Effector memory CD8-positive, alpha-beta T cell (primary cell): ENCODE measurements at regions not wholly inside any gene's neighbourhood (a gene's known extent, or its start where the extent isn't known, plus 50 kb on each side); places are given as distances from the start of the nearest gene placed in this dataset.

ENCODE experiments used
- ATAC-seq: fragments of 150-1000 bp; cut with Tn5 transposase; replicated peaks from 2 replicates; pipeline ENCODE4 v1.10.0; 2021; ENCODE audit warnings: mild to moderate bottlenecking, moderate library complexity
- DNase-seq, 3 experiments: peaks; one replicate each; pipeline ENCODE4 v3.0.0; 2021
- H3K27ac Mint-ChIP-seq, 2 donors: one replicate each; pipeline ENCODE4 v1.8.0; 2022; ENCODE audit warnings: mild to moderate bottlenecking in 2 of 2, mixed read lengths in 2 of 2, moderate library complexity in 2 of 2
- H3K27me3 Mint-ChIP-seq, 2 donors: one replicate each; pipeline ENCODE4 v1.8.0; 2022; ENCODE audit warnings: mixed read lengths in 2 of 2
- H3K36me3 Mint-ChIP-seq: one replicate; pipeline ENCODE4 v1.8.0; 2022; ENCODE audit warnings: mild to moderate bottlenecking, moderate library complexity, mixed read lengths; ENCODE audit not compliant: insufficient read depth
- H3K4me1 Mint-ChIP-seq, 2 donors: one replicate each; pipeline ENCODE4 v1.8.0; 2022; ENCODE audit warnings: low read depth in 2 of 2, mixed read lengths in 2 of 2
- H3K4me3 Mint-ChIP-seq, 2 donors: one replicate each; pipeline ENCODE4 v1.8.0; 2022; ENCODE audit warnings: mild to moderate bottlenecking in 2 of 2, mixed read lengths in 2 of 2, moderate library complexity in 2 of 2
- H3K9me3 Mint-ChIP-seq, 2 donors: one replicate each; pipeline ENCODE4 v1.8.0; 2022; ENCODE audit warnings: mixed read lengths in 2 of 2

GRCh38 chr2:120431386-120432292, 85.7 kb downstream of the INHBB start:
- Mint-ChIP-seq H3K36me3 (no peaks in the 10 kb centered on the region), H3K4me1 (no peaks in the 10 kb centered on the region), H3K9me3 (no peaks in the 10 kb centered on the region), H3K27ac (no peak overlapping the region), H3K4me3 (no peak overlapping the region), H3K27me3 (peaks cover 36 to 62% of the 10 kb centered on the region in 2 donors)
- ATAC-seq (no peak), DNase-seq (no peak)

- no peak for ATAC-seq
- H3K27ac Mint-ChIP-seq, result no peak overlapping the region
- H3K27me3 Mint-ChIP-seq, result peaks cover 34 to 62% of the 10 kb centered on the region in 2 donors
- DNase-seq, result no peak
- no peaks in the 10 kb centered on the region for H3K9me3 Mint-ChIP-seq
- H3K36me3 Mint-ChIP-seq, result no peaks in the 10 kb centered on the region
- no peak overlapping the region for H3K4me3 Mint-ChIP-seq
- H3K4me1 Mint-ChIP-seq, result no peaks in the 10 kb centered on the region
These were observed 86.5 kb downstream of the INHBB start for GRCh38 chr2:120432293-120432975.

- DNase-seq (no peak), ATAC-seq (no peak)
- Mint-ChIP-seq H3K27me3 (peaks cover 27 to 60% of the 10 kb centered on the region in 2 donors), H3K4me3 (no peak overlapping the region), H3K9me3 (no peaks in the 10 kb centered on the region), H3K27ac (no peak overlapping the region), H3K36me3 (no peaks in the 10 kb centered on the region), H3K4me1 (no peaks in the 10 kb centered on the region)
These were observed 87.3 kb downstream of the INHBB start for GRCh38 chr2:120432976-120433815.

- H3K27ac Mint-ChIP-seq, result no peak overlapping the region
- H3K4me3 Mint-ChIP-seq, result no peak overlapping the region
- no peaks in the 10 kb centered on the region for H3K9me3 Mint-ChIP-seq
- no peaks in the 10 kb centered on the region for H3K36me3 Mint-ChIP-seq
- H3K27me3 Mint-ChIP-seq, result peaks cover 26 to 60% of the 10 kb centered on the region in 2 donors
- no peak for DNase-seq
- no peak for ATAC-seq
- H3K4me1 Mint-ChIP-seq, result no peaks in the 10 kb centered on the region
These were observed 87.9 kb downstream of the INHBB start for GRCh38 chr2:120433816-120434290.

- H3K36me3 Mint-ChIP-seq, result no peaks in the 10 kb centered on the region
- no peaks in the 10 kb centered on the region for H3K9me3 Mint-ChIP-seq
- peaks cover 30 to 62% of the 10 kb centered on the region in 2 donors for H3K27me3 Mint-ChIP-seq
- no peaks in the 10 kb centered on the region for H3K4me1 Mint-ChIP-seq
- no peak overlapping the region for H3K4me3 Mint-ChIP-seq
- no peak overlapping the region for H3K27ac Mint-ChIP-seq
- ATAC-seq (no peak), DNase-seq (no peak)
These were observed 88.8 kb downstream of the INHBB start for GRCh38 chr2:120434492-120435308.

- Mint-ChIP-seq H3K27me3 (peaks cover 34 to 62% of the 10 kb centered on the region in 2 donors), H3K9me3 (no peaks in the 10 kb centered on the region), H3K4me1 (no peaks in the 10 kb centered on the region), H3K27ac (no peak overlapping the region), H3K4me3 (no peak overlapping the region), H3K36me3 (no peaks in the 10 kb centered on the region)
- DNase-seq (no peak), ATAC-seq (no peak)
These were observed 89.9 kb downstream of the INHBB start for GRCh38 chr2:120435671-120436459.

- H3K27ac Mint-ChIP-seq, result no peak overlapping the region
- ATAC-seq, result no peak
- H3K9me3 Mint-ChIP-seq, result no peaks in the 10 kb centered on the region
- no peak overlapping the region for H3K4me3 Mint-ChIP-seq
- no peaks in the 10 kb centered on the region for H3K36me3 Mint-ChIP-seq
- no peaks in the 10 kb centered on the region for H3K4me1 Mint-ChIP-seq
- DNase-seq, result no peak
- peaks cover 35 to 62% of the 10 kb centered on the region in 2 donors for H3K27me3 Mint-ChIP-seq
These were observed 90.5 kb downstream of the INHBB start for GRCh38 chr2:120436460-120436739.

- H3K4me1 Mint-ChIP-seq, result no peaks in the 10 kb centered on the region
- H3K9me3 Mint-ChIP-seq, result no peaks in the 10 kb centered on the region
- H3K27me3 Mint-ChIP-seq, result peaks cover 40 to 67% of the 10 kb centered on the region in 2 donors
- DNase-seq, result no peak
- H3K36me3 Mint-ChIP-seq, result no peaks in the 10 kb centered on the region
- no peak for ATAC-seq
- no peak overlapping the region for H3K4me3 Mint-ChIP-seq
- H3K27ac Mint-ChIP-seq, result no peak overlapping the region
These were observed 91.1 kb downstream of the INHBB start for GRCh38 chr2:120436885-120437603.

- H3K9me3 Mint-ChIP-seq, result no peaks in the 10 kb centered on the region
- no peaks in the 10 kb centered on the region for H3K36me3 Mint-ChIP-seq
- no peaks in the 10 kb centered on the region for H3K4me1 Mint-ChIP-seq
- peaks cover 45 to 67% of the 10 kb centered on the region in 2 donors for H3K27me3 Mint-ChIP-seq
- DNase-seq (no peak), ATAC-seq (no peak)
- no peak overlapping the region for H3K4me3 Mint-ChIP-seq
- no peak overlapping the region for H3K27ac Mint-ChIP-seq
These were observed 91.7 kb downstream of the INHBB start for GRCh38 chr2:120437604-120438000.

- Mint-ChIP-seq H3K27ac (no peak overlapping the region), H3K36me3 (no peaks in the 10 kb centered on the region), H3K9me3 (no peaks in the 10 kb centered on the region), H3K4me3 (no peak overlapping the region), H3K4me1 (no peaks in the 10 kb centered on the region), H3K27me3 (peaks cover 49 to 71% of the 10 kb centered on the region in 2 donors)
- no peak for DNase-seq
- ATAC-seq, result no peak
These were observed 92.5 kb downstream of the INHBB start for GRCh38 chr2:120438301-120439066.

GRCh38 chr2:120439067-120439368, 93.1 kb downstream of the INHBB start:
- H3K27ac Mint-ChIP-seq, result no peak overlapping the region
- no peaks in the 10 kb centered on the region for H3K9me3 Mint-ChIP-seq
- no peak for DNase-seq
- no peaks in the 10 kb centered on the region for H3K36me3 Mint-ChIP-seq
- H3K27me3 Mint-ChIP-seq, result peaks cover 54 to 77% of the 10 kb centered on the region in 2 donors
- H3K4me1 Mint-ChIP-seq, result no peaks in the 10 kb centered on the region
- H3K4me3 Mint-ChIP-seq, result no peak overlapping the region
- ATAC-seq, result no peak
